ENCODE measurements at regions not wholly inside any gene's neighbourhood (a gene's known extent, or its start where the extent isn't known, plus 50 kb on each side); places are given as distances from the start of the nearest gene placed in this dataset.
A peak's percentile ranks its signal among the peaks of the same experiment; 100 is the strongest.

DNA sequence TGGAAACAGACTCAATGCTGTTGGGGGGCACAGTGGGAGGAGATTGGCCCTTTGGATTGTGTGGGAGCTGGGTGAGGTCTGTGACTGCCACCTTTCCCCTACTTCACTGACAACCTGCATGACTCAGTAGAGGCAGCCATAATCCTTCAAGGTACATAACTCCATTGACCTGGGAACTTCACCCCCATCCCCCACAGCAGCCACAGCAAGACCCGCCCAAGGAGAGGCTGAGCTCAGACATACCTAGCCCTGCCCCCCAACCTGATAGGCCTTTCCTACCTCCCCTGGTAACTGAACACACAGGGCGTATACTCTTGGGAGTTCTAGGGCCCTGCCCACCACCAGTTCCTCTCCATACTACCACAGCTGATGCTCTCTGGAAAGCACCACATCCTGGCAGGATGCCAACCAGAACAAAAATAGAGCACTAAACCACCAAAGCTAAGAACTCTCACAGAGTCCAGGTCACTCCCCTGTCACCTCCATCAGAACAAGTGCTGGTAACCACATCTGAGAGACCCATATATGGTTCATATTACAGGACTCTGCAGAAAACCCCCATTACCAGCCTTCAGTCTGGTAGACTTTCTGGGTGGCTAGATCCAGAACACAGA lies 703.9 kb downstream of the FSCB start:
- H3K9me3 ChIP-seq (ENCODE audit: control insufficient read depth, insufficient read depth, low read length): peaks cover 11% of the 10 kb centered on the region
- no peaks in the 10 kb centered on the region for H3K27me3 ChIP-seq (ENCODE audit: control insufficient read depth, insufficient read depth, low read length)
- ChIA-PET CTCF (no interaction called here), POLR2A (no interaction called here)
- DNase-seq (ENCODE audit: low read depth, low spot score): no peak
- TF ChIP-seq, protein P1, sequence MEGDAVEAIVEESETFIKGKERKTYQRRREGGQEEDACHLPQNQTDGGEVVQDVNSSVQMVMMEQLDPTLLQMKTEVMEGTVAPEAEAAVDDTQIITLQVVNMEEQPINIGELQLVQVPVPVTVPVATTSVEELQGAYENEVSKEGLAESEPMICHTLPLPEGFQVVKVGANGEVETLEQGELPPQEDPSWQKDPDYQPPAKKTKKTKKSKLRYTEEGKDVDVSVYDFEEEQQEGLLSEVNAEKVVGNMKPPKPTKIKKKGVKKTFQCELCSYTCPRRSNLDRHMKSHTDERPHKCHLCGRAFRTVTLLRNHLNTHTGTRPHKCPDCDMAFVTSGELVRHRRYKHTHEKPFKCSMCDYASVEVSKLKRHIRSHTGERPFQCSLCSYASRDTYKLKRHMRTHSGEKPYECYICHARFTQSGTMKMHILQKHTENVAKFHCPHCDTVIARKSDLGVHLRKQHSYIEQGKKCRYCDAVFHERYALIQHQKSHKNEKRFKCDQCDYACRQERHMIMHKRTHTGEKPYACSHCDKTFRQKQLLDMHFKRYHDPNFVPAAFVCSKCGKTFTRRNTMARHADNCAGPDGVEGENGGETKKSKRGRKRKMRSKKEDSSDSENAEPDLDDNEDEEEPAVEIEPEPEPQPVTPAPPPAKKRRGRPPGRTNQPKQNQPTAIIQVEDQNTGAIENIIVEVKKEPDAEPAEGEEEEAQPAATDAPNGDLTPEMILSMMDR (IDR thresholded peaks at IDR 0.05; ENCODE audit: low read depth, low read length): no peak
- H3K4me3 ChIP-seq (ENCODE audit: low read depth, low read length): no peak overlapping the region
- H3K27ac ChIP-seq (ENCODE audit: low read depth, low read length): no peak overlapping the region

DNA sequence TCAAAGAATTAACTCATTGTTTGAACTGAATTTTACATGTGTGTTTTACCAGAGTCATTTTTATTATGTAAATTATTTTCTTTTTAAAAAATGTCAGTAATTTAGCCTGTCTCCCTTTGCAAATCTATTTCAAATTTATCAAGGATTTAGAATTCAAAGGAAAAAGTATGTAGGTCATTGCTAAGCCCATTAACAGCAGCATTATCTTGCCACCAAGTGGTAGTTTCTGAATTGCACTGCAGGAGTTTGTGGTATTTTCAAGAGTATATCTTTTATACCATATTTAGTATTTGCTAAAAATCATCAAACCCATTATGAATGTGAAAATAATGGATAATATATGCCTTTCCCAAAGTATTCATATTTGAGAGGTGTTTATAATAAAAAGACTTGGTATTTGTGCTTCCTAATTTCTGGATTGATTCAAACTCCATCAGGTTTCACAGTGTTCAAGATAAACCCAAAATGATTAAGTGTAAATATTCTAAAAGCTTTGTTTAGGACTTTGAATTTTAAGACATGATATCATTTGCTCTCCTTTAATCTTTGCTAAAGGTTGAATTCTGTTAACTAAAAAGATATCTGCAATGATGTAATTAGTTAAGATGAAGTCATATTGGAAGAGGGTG lies 711.4 kb downstream of the FSCB start:
- DNase-seq (ENCODE audit: low read depth, low spot score): no peak
- CTCF ChIA-PET: interaction anchor here (1.2 to 1.5 kb wide), 2 partner anchors 149 to 1050 kb away, joined by 3 to 4 read pairs; no protein-coding TSS in a partner anchor
- POLR2A ChIA-PET: no interaction called here

DNA sequence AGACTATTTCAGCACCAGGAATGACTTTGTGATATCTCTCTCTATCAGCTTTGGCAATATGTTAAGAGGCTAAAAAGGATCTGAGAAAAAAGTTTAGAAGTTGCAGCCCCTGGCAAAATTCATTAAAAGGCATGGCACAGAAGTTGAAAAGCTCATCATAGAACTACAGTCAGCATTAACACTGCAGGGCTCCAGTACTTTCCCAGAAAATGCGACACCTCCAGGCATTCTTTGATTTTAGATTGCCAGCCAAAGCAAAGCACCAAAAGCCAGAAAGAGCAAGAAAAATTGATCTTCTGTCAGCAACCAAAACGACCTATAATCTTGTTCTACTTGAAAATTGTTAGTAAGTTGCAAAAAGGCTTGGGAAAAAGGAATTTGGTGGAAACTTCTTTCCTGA lies 713.5 kb downstream of the FSCB start:
- no peak for DNase-seq (ENCODE audit: low read depth, low spot score)
- Histone ChIP-seq H3K27me3 (ENCODE audit: control insufficient read depth, insufficient read depth, low read length) (no peaks in the 10 kb centered on the region), H3K4me3 (ENCODE audit: low read depth, low read length) (no peak overlapping the region), H3K27ac (ENCODE audit: low read depth, low read length) (no peak overlapping the region), H3K9me3 (ENCODE audit: control insufficient read depth, insufficient read depth, low read length) (no peaks in the 10 kb centered on the region)
- ChIA-PET POLR2A (no interaction called here), CTCF (no interaction called here)
- TF ChIP-seq, protein P1 (IDR thresholded peaks at IDR 0.05; ENCODE audit: low read depth, low read length): no peak

More for the DNA sequence above, 711.4 kb downstream of the FSCB start:
- TF ChIP-seq, protein P1 (IDR thresholded peaks at IDR 0.05; ENCODE audit: low read depth, low read length): peak; percentile 51
- Histone ChIP-seq H3K9me3 (ENCODE audit: control insufficient read depth, insufficient read depth, low read length) (no peaks in the 10 kb centered on the region), H3K4me3 (ENCODE audit: low read depth, low read length) (no peak overlapping the region), H3K27ac (ENCODE audit: low read depth, low read length) (no peak overlapping the region), H3K27me3 (ENCODE audit: control insufficient read depth, insufficient read depth, low read length) (no peaks in the 10 kb centered on the region)

DNA sequence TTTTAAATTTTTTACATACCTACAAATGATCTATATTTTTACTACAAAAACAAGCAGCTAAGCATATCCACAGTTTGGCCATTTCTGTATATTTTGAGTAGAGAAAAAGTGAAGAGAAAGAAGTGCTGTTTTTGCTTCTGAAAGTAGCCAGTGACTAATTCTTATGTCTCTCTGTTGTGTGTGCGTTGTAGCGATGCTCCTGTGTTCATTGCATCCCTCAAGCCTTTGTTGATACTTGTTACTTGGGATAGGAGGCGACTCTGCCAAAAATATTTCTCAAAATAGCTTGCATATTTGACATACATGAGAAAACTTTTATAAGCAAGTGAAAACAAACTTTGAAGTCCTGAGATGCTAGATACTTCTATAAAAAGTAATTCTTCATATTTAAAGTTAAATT lies 714.1 kb downstream of the FSCB start:
- POLR2A ChIA-PET: no interaction called here
- no peak overlapping the region for H3K4me3 ChIP-seq (ENCODE audit: low read depth, low read length)

DNA sequence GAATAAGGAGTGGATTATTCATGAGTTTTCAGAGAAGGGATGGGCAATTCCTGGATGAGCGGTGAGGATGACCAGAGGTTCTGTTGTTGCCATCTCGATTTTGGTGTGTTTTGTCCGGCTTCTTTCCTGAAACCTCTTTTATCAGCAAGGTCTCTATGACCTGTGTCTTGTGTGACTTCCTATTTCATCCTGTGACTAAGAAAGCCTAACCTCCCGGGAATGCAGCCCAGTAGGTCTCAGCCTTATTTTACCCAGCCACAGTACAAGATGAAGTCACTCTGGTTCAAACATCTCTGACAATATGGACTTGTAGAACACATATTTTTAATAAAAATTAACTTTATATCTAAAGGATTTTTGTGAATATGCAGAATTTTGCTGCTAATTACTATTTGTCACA lies 716.4 kb downstream of the FSCB start:
- POLR2A ChIA-PET: no interaction called here
- TF ChIP-seq, protein P1 (IDR thresholded peaks at IDR 0.05; ENCODE audit: low read depth, low read length): no peak
- CTCF ChIA-PET: no interaction called here
- H3K27me3 ChIP-seq (ENCODE audit: control insufficient read depth, insufficient read depth, low read length): no peaks in the 10 kb centered on the region
- H3K27ac ChIP-seq (ENCODE audit: low read depth, low read length): no peak overlapping the region
- H3K9me3 ChIP-seq (ENCODE audit: control insufficient read depth, insufficient read depth, low read length): no peaks in the 10 kb centered on the region
- no peak overlapping the region for H3K4me3 ChIP-seq (ENCODE audit: low read depth, low read length)
- no peak for DNase-seq (ENCODE audit: low read depth, low spot score)

More for the DNA sequence above, 714.1 kb downstream of the FSCB start:
- Histone ChIP-seq H3K27me3 (ENCODE audit: control insufficient read depth, insufficient read depth, low read length) (no peaks in the 10 kb centered on the region), H3K9me3 (ENCODE audit: control insufficient read depth, insufficient read depth, low read length) (no peaks in the 10 kb centered on the region), H3K27ac (ENCODE audit: low read depth, low read length) (no peak overlapping the region)
- CTCF ChIA-PET: no interaction called here
- DNase-seq (ENCODE audit: low read depth, low spot score): no peak
- TF ChIP-seq, protein P1 (IDR thresholded peaks at IDR 0.05; ENCODE audit: low read depth, low read length): no peak

Measured in AG04450 (cell line).